WERI-Rb-1 (cell line): ENCODE measurements at regions not wholly inside any gene's neighbourhood (a gene's known extent, or its start where the extent isn't known, plus 50 kb on each side); places are given as distances from the start of the nearest gene placed in this dataset.

Experiments used
- DNase-seq: peaks from one replicate; pipeline ENCODE4 v3.0.0-alpha.2; 2020
- H3K27ac ChIP-seq: fragments of 250-450 bp; sonication (Bioruptor Pico); 2 replicates; pipeline ENCODE4 v1.5.1; 2020; ENCODE audit warnings: mild to moderate bottlenecking, moderate library complexity
- H3K27me3 ChIP-seq: fragments of 250-450 bp; sonication (Bioruptor Pico); 2 replicates; pipeline ENCODE4 v1.5.1; 2021; ENCODE audit warnings: mild to moderate bottlenecking, low read depth, moderate library complexity; ENCODE audit not compliant: insufficient read depth, severe bottlenecking
- H3K36me3 ChIP-seq: fragments of 250-450 bp; sonication (Bioruptor Pico); 2 replicates; pipeline ENCODE4 v1.5.1; 2020; ENCODE audit warnings: mild to moderate bottlenecking, moderate library complexity
- H3K4me3 ChIP-seq: 2 replicates; pipeline ENCODE4 v1.5.1; 2011; ENCODE audit warnings: low read depth, mild to moderate bottlenecking, control low read depth, low read length
- H3K9me3 ChIP-seq: fragments of 250-450 bp; sonication (Bioruptor Pico); 2 replicates; pipeline ENCODE4 v1.5.1; 2021; ENCODE audit warnings: mild to moderate bottlenecking, moderate library complexity; ENCODE audit not compliant: severe bottlenecking
- TF ChIP-seq, protein P1 (sequence below): IDR thresholded peaks from 2 replicates; pipeline ENCODE4 v1.5.1; 2011; ENCODE audit warnings: low read depth, mild to moderate bottlenecking, control low read depth, inconsistent platforms, low read length

GRCh38 chr10:69684020-69684980, 54.3 kb downstream of the FAM241B start:
- H3K27me3 ChIP-seq, result no peaks in the 10 kb centered on the region
- no peak for DNase-seq

GRCh38 chr10:69684981-69685353, 54.9 kb downstream of the FAM241B start:
- Histone ChIP-seq H3K9me3 (no peaks in the 10 kb centered on the region), H3K4me3 (no peak overlapping the region), H3K36me3 (no peaks in the 10 kb centered on the region), H3K27me3 (no peaks in the 10 kb centered on the region), H3K27ac (no peak overlapping the region)
- no peak for DNase-seq
- TF ChIP-seq, protein P1, sequence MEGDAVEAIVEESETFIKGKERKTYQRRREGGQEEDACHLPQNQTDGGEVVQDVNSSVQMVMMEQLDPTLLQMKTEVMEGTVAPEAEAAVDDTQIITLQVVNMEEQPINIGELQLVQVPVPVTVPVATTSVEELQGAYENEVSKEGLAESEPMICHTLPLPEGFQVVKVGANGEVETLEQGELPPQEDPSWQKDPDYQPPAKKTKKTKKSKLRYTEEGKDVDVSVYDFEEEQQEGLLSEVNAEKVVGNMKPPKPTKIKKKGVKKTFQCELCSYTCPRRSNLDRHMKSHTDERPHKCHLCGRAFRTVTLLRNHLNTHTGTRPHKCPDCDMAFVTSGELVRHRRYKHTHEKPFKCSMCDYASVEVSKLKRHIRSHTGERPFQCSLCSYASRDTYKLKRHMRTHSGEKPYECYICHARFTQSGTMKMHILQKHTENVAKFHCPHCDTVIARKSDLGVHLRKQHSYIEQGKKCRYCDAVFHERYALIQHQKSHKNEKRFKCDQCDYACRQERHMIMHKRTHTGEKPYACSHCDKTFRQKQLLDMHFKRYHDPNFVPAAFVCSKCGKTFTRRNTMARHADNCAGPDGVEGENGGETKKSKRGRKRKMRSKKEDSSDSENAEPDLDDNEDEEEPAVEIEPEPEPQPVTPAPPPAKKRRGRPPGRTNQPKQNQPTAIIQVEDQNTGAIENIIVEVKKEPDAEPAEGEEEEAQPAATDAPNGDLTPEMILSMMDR, result no peak

More at GRCh38 chr10:69684020-69684980, 54.3 kb downstream of the FAM241B start:
- Histone ChIP-seq H3K9me3 (no peaks in the 10 kb centered on the region), H3K4me3 (no peak overlapping the region), H3K36me3 (no peaks in the 10 kb centered on the region), H3K27ac (no peak overlapping the region)
- TF ChIP-seq, protein P1, result no peak

- no peaks in the 10 kb centered on the region for H3K36me3 ChIP-seq
- TF ChIP-seq, protein P1, result no peak
- H3K27me3 ChIP-seq, result no peaks in the 10 kb centered on the region
- no peak overlapping the region for H3K27ac ChIP-seq
- DNase-seq, result no peak
- H3K4me3 ChIP-seq, result no peak overlapping the region
- H3K9me3 ChIP-seq, result no peaks in the 10 kb centered on the region
Observed at GRCh38 chr10:69685426-69685801, 55.4 kb downstream of the FAM241B start.

DNA sequence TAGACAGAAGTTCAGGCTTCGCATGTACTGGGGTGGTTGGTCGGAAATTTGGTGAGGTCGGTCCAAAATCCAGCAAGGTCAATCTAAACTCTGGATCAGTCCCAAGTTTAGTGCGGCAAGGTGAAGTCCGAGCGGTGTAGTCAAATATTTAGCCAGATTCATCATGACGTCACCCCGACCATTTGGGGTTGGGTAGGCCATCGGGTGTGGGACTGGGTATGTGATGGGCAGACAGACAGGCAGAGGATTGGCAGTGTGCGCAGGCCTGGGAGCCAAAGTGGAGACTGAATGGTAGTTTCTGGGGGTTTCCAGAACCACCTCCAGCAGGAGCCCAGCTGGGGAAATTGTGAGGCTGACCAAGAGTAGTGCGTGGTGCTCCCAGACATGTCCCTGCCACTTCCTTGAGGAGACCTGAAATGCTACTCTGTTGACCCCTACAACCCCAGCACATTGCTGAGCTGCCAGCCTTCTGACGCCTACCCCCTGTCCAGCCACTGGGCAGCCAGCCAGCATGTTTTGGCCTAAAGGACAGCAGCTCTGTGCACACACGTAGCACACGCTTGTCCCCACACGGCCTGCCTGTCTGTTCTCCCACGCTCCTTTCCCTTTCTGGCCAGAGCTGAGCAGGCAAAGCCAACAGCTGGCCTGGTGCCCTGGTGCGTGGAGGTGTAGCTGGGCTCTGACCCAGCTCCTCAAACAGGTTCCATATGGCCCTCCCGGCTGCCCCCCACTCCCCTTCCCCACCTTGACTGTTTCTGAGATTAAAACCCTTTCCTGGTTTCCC, 55.9 kb downstream of the FAM241B start:
- no peaks in the 10 kb centered on the region for H3K27me3 ChIP-seq
- H3K9me3 ChIP-seq, result no peaks in the 10 kb centered on the region
- no peak overlapping the region for H3K27ac ChIP-seq
- H3K36me3 ChIP-seq, result no peaks in the 10 kb centered on the region
- no peak overlapping the region for H3K4me3 ChIP-seq
- TF ChIP-seq, protein P1, result no peak
- DNase-seq, result peak; percentile 47

DNA sequence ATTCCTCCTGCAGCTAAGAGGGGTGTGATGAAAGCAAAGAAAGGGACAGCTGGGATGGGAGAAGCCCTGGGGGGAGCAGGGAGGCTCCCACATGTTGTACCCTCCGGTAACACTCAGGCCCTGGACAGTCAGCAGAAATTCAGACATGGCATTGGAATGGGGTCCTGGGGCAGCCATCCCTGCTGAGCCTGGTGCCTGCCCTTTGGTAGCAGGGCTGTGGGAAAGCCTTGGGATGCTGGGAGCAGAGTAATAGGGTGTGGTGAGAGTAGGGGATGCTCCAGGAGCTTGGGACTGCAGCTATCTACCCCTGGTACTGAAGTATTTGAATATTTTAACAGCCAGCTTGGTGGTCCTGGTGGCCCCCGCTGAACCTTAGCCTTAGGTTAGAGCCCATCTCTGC, 56.8 kb downstream of the FAM241B start:
- H3K36me3 ChIP-seq, result no peaks in the 10 kb centered on the region
- no peaks in the 10 kb centered on the region for H3K27me3 ChIP-seq
- DNase-seq, result no peak
- H3K4me3 ChIP-seq, result no peak overlapping the region
- TF ChIP-seq, protein P1, result no peak
- H3K27ac ChIP-seq, result no peak overlapping the region
- no peaks in the 10 kb centered on the region for H3K9me3 ChIP-seq
